NCI-H524 (cell line): ENCODE measurements at regions not wholly inside any gene's neighbourhood (a gene's known extent, or its start where the extent isn't known, plus 50 kb on each side); places are given as distances from the start of the nearest gene placed in this dataset.

ENCODE experiments used
- DNase-seq, 2 experiments: peaks; one replicate each; lab custom pipeline; 2025; lab: John Stamatoyannopoulos, UW

GRCh38 chr17:17398188-17398942, 78.4 kb upstream of the MED9 start:
- DNase-seq = peak; percentile 95

GRCh38 chr17:17398943-17399926, 77.6 kb upstream of the MED9 start:
- DNase-seq = peak in 1 of 2 experiments; percentile 17

- DNase-seq = no peak
Observed at GRCh38 chr17:17400070-17400469, 76.7 kb upstream of the MED9 start.

- DNase-seq = no peak
Observed at GRCh38 chr17:17400566-17401184, 76.1 kb upstream of the MED9 start.

GRCh38 chr17:17401271-17401781, 75.5 kb upstream of the MED9 start:
- DNase-seq = no peak

- no peak for DNase-seq
Observed at GRCh38 chr17:17402558-17402957, 74.2 kb upstream of the MED9 start.

- peak in 1 of 2 experiments; percentile 26 for DNase-seq
Observed at GRCh38 chr17:17403065-17403464, 73.7 kb upstream of the MED9 start.

GRCh38 chr17:17403899-17404576, 72.8 kb upstream of the MED9 start:
- DNase-seq = peak; percentile 95 to 97

GRCh38 chr17:17405673-17406072, 71.1 kb upstream of the MED9 start:
- DNase-seq = no peak

- DNase-seq = no peak
Observed at GRCh38 chr17:17406225-17406624, 70.6 kb upstream of the MED9 start.

GRCh38 chr17:17408236-17408794, 68.5 kb upstream of the MED9 start:
- no peak for DNase-seq

- DNase-seq = no peak
Observed at GRCh38 chr17:17410357-17410756, 66.4 kb upstream of the MED9 start.

GRCh38 chr17:17411692-17412091, 65.1 kb upstream of the MED9 start:
- DNase-seq = no peak

GRCh38 chr17:17412326-17412725, 64.5 kb upstream of the MED9 start:
- DNase-seq = no peak

- DNase-seq = no peak
Observed at GRCh38 chr17:17413215-17413792, 63.5 kb upstream of the MED9 start.

GRCh38 chr17:17413821-17414220, 63.0 kb upstream of the MED9 start:
- DNase-seq = no peak

- no peak for DNase-seq
Observed at GRCh38 chr17:17414341-17414805, 62.4 kb upstream of the MED9 start.

GRCh38 chr17:17415006-17415405, 61.8 kb upstream of the MED9 start:
- no peak for DNase-seq

- peak; percentile 18 to 43 for DNase-seq
Observed at GRCh38 chr17:17416007-17416399, 60.8 kb upstream of the MED9 start.

GRCh38 chr17:17416400-17417360, 60.1 kb upstream of the MED9 start:
- no peak for DNase-seq
